Mesendoderm (in vitro differentiated cells): ENCODE measurements at regions not wholly inside any gene's neighbourhood (a gene's known extent, or its start where the extent isn't known, plus 50 kb on each side); places are given as distances from the start of the nearest gene placed in this dataset.
A peak's percentile ranks its signal among the peaks of the same experiment; 100 is the strongest.

ENCODE experiments used
- DNase-seq: peaks from one replicate; pipeline ENCODE4 v3.0.0; 2013
- H2AK5ac ChIP-seq: 2 replicates; pipeline ENCODE4 v1.6.1; 2013; ENCODE audit warnings: low read length, inconsistent platforms
- H2BK120ac ChIP-seq: 2 replicates; pipeline ENCODE4 v1.6.1; 2013; ENCODE audit warnings: low read depth, mild to moderate bottlenecking, low read length, moderate library complexity, mixed read lengths
- H2BK15ac ChIP-seq: replicated peaks from 2 replicates; pipeline ENCODE4 v1.6.1; 2013; ENCODE audit warnings: low read depth, mild to moderate bottlenecking, moderate library complexity
- H2BK5ac ChIP-seq: 2 replicates; pipeline ENCODE4 v1.6.1; 2013; ENCODE audit warnings: low read length, inconsistent platforms
- H3K18ac ChIP-seq: 2 replicates; pipeline ENCODE4 v1.6.1; 2013; ENCODE audit warnings: mild to moderate bottlenecking, low read length, mixed read lengths
- H3K23ac ChIP-seq: one replicate; pipeline ENCODE4 v1.6.1; 2013; ENCODE audit warnings: low read length
- H3K27ac ChIP-seq: 2 replicates; pipeline ENCODE4 v1.5.1; 2013; ENCODE audit warnings: low read depth, mild to moderate bottlenecking, inconsistent platforms, low read length, moderate library complexity
- H3K27me3 ChIP-seq: 2 replicates; pipeline ENCODE4 v1.6.1; 2013; ENCODE audit warnings: low read length, control low read depth, mild to moderate bottlenecking, inconsistent platforms; ENCODE audit not compliant: insufficient read depth, poor library complexity
- H3K36me3 ChIP-seq: 2 replicates; pipeline ENCODE4 v1.6.1; 2013; ENCODE audit warnings: low read length, inconsistent platforms; ENCODE audit not compliant: control insufficient read depth, insufficient read depth
- H3K4ac ChIP-seq: one replicate; pipeline ENCODE4 v1.6.1; 2013; ENCODE audit warnings: low read depth, mild to moderate bottlenecking, low read length, moderate library complexity
- H3K4me1 ChIP-seq: 2 replicates; pipeline ENCODE4 v1.6.1; 2013; ENCODE audit warnings: low read depth, low read length, inconsistent platforms; ENCODE audit not compliant: control insufficient read depth
- H3K4me2 ChIP-seq: 2 replicates; pipeline ENCODE4 v1.6.1; 2013; ENCODE audit warnings: low read length
- H3K4me3 ChIP-seq: 2 replicates; pipeline ENCODE4 v1.5.1; 2013; ENCODE audit warnings: mild to moderate bottlenecking, low read length
- H3K56ac ChIP-seq: one replicate; pipeline ENCODE4 v1.6.1; 2013; ENCODE audit warnings: low read length
- H3K79me1 ChIP-seq: 2 replicates; pipeline ENCODE4 v1.6.1; 2013; ENCODE audit warnings: low read length, inconsistent platforms
- H3K79me2 ChIP-seq: 2 replicates; pipeline ENCODE4 v1.6.1; 2013; ENCODE audit warnings: mild to moderate bottlenecking, low read length; ENCODE audit not compliant: control insufficient read depth, insufficient read depth
- H3K9ac ChIP-seq: 2 replicates; pipeline ENCODE4 v1.6.1; 2013; ENCODE audit warnings: low read length, inconsistent platforms
- H4K5ac ChIP-seq: one replicate; pipeline ENCODE4 v1.6.1; 2013; ENCODE audit warnings: low read length
- H4K8ac ChIP-seq: one replicate; pipeline ENCODE4 v1.6.1; 2013; ENCODE audit warnings: low read depth, mild to moderate bottlenecking, control low read depth, low read length, moderate library complexity
- WGBS: extraction: QIAGEN DNeasy Blood & Tissue Kit; methylation state at CpG from one replicate; pipeline ENCODE4 v1.1.7; 2013; ENCODE audit warnings: low lambda C conversion rate, missing lambda C conversion rate; ENCODE audit not compliant: insufficient coverage; ENCODE audit errors: extremely low coverage; 5-methylcytosine and 5-hydroxymethylcytosine counted together

- H2BK120ac ChIP-seq = no peak overlapping the region
- no peak overlapping the region for H3K23ac ChIP-seq
- no peak overlapping the region for H2AK5ac ChIP-seq
- no peaks in the 10 kb centered on the region for H3K36me3 ChIP-seq
- no peak overlapping the region for H4K8ac ChIP-seq
- no peak overlapping the region for H3K4me3 ChIP-seq
- no peak overlapping the region for H3K9ac ChIP-seq
- no peaks in the 10 kb centered on the region for H3K4me1 ChIP-seq
- H3K27ac ChIP-seq = no peak overlapping the region
- no peaks in the 10 kb centered on the region for H3K27me3 ChIP-seq
- no peak overlapping the region for H3K18ac ChIP-seq
- H2BK5ac ChIP-seq = no peak overlapping the region
- H3K79me2 ChIP-seq = no peaks in the 10 kb centered on the region
- H2BK15ac ChIP-seq = no peak overlapping the region
- H4K5ac ChIP-seq = no peak overlapping the region
- no peak overlapping the region for H3K4me2 ChIP-seq
- H3K56ac ChIP-seq = no peak overlapping the region
- no peaks in the 10 kb centered on the region for H3K79me1 ChIP-seq
- H3K4ac ChIP-seq = no peak overlapping the region
- no peak for DNase-seq
- no CpG with 5 or more reads among the region's 2 CpGs for WGBS
Measured at GRCh38 chr4:156615066-156615531, 356.5 kb downstream of the PDGFC start.

GRCh38 chr4:156614536-156614935 lies 357.1 kb downstream of the PDGFC start:
- Histone ChIP-seq H2BK120ac (no peak overlapping the region), H3K56ac (no peak overlapping the region), H3K79me2 (no peaks in the 10 kb centered on the region), H3K79me1 (no peaks in the 10 kb centered on the region), H2BK5ac (no peak overlapping the region), H4K5ac (no peak overlapping the region), H3K27me3 (no peaks in the 10 kb centered on the region), H3K27ac (no peak overlapping the region), H3K4me3 (no peak overlapping the region), H3K4me2 (no peak overlapping the region), H4K8ac (no peak overlapping the region), H2BK15ac (no peak overlapping the region), H3K36me3 (no peaks in the 10 kb centered on the region), H3K18ac (no peak overlapping the region), H3K23ac (no peak overlapping the region), H2AK5ac (no peak overlapping the region), H3K9ac (no peak overlapping the region), H3K4me1 (no peaks in the 10 kb centered on the region), H3K4ac (no peak overlapping the region)
- no peak for DNase-seq

- no CpG with 5 or more reads among the region's 1 CpG for WGBS
Measured at GRCh38 chr4:156609421-156609820, 362.2 kb downstream of the PDGFC start.

GRCh38 chr4:156608651-156609050 lies 362.9 kb downstream of the PDGFC start:
- H3K36me3 ChIP-seq = no peaks in the 10 kb centered on the region
- H3K9ac ChIP-seq = no peak overlapping the region
- no peak overlapping the region for H2BK120ac ChIP-seq
- WGBS = no CpG with 5 or more reads among the region's 6 CpGs
- H3K18ac ChIP-seq = no peak overlapping the region
- no peaks in the 10 kb centered on the region for H3K4me1 ChIP-seq
- no peaks in the 10 kb centered on the region for H3K79me2 ChIP-seq
- no peak overlapping the region for H3K4me2 ChIP-seq
- H2AK5ac ChIP-seq = no peak overlapping the region
- H4K5ac ChIP-seq = no peak overlapping the region
- no peak overlapping the region for H3K27ac ChIP-seq
- no peak overlapping the region for H2BK15ac ChIP-seq
- H3K23ac ChIP-seq = no peak overlapping the region
- no peak overlapping the region for H2BK5ac ChIP-seq
- no peaks in the 10 kb centered on the region for H3K27me3 ChIP-seq
- no peak overlapping the region for H4K8ac ChIP-seq
- no peak overlapping the region for H3K56ac ChIP-seq
- no peak for DNase-seq
- H3K79me1 ChIP-seq = no peaks in the 10 kb centered on the region
- no peak overlapping the region for H3K4ac ChIP-seq
- H3K4me3 ChIP-seq = no peak overlapping the region

More at GRCh38 chr4:156609421-156609820, 362.2 kb downstream of the PDGFC start:
- Histone ChIP-seq H3K4me3 (no peak overlapping the region), H4K5ac (no peak overlapping the region), H3K23ac (no peak overlapping the region), H3K9ac (no peak overlapping the region), H3K4me2 (no peak overlapping the region), H2BK120ac (no peak overlapping the region), H3K56ac (no peak overlapping the region), H3K18ac (no peak overlapping the region), H3K27ac (no peak overlapping the region), H2BK5ac (no peak overlapping the region), H3K4me1 (no peaks in the 10 kb centered on the region), H3K79me2 (no peaks in the 10 kb centered on the region), H3K79me1 (no peaks in the 10 kb centered on the region), H2AK5ac (no peak overlapping the region), H4K8ac (no peak overlapping the region), H2BK15ac (no peak overlapping the region), H3K4ac (no peak overlapping the region), H3K36me3 (no peaks in the 10 kb centered on the region), H3K27me3 (no peaks in the 10 kb centered on the region)
- peak; percentile 33 for DNase-seq

DNA sequence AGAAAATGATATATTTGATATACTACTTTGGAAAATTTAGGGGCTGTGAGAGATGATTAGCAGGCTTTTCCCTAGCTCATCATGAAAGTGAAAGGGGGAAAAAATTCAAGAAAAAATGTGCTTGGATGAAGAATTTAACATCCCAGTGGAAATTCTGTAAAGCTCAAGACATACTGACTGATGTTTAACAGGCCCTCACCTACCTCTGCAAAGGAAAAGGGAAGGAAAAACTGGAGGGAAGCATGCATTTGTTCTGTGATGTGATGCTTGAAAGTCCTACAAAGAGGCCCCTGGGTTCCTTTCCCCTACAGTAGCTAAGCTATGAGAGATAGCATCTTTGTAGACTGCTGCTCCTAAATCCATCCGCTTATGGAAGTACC lies 364.1 kb downstream of the PDGFC start:
- no peak overlapping the region for H2BK5ac ChIP-seq
- WGBS = no CpG with 5 or more reads among the region's 1 CpG
- no peak overlapping the region for H3K4ac ChIP-seq
- no peak overlapping the region for H3K9ac ChIP-seq
- H3K4me3 ChIP-seq = no peak overlapping the region
- no peaks in the 10 kb centered on the region for H3K79me2 ChIP-seq
- H3K4me2 ChIP-seq = no peak overlapping the region
- no peaks in the 10 kb centered on the region for H3K27me3 ChIP-seq
- no peak overlapping the region for H3K18ac ChIP-seq
- H4K5ac ChIP-seq = no peak overlapping the region
- H3K27ac ChIP-seq = no peak overlapping the region
- no peaks in the 10 kb centered on the region for H3K79me1 ChIP-seq
- H2BK120ac ChIP-seq = no peak overlapping the region
- no peak overlapping the region for H2AK5ac ChIP-seq
- no peak overlapping the region for H4K8ac ChIP-seq
- no peak overlapping the region for H2BK15ac ChIP-seq
- DNase-seq = no peak
- H3K23ac ChIP-seq = no peak overlapping the region
- H3K4me1 ChIP-seq = no peaks in the 10 kb centered on the region
- H3K56ac ChIP-seq = no peak overlapping the region
- no peaks in the 10 kb centered on the region for H3K36me3 ChIP-seq
